ENCODE measurements at regions not wholly inside any gene's neighbourhood (a gene's known extent, or its start where the extent isn't known, plus 50 kb on each side); places are given as distances from the start of the nearest gene placed in this dataset.

DNA sequence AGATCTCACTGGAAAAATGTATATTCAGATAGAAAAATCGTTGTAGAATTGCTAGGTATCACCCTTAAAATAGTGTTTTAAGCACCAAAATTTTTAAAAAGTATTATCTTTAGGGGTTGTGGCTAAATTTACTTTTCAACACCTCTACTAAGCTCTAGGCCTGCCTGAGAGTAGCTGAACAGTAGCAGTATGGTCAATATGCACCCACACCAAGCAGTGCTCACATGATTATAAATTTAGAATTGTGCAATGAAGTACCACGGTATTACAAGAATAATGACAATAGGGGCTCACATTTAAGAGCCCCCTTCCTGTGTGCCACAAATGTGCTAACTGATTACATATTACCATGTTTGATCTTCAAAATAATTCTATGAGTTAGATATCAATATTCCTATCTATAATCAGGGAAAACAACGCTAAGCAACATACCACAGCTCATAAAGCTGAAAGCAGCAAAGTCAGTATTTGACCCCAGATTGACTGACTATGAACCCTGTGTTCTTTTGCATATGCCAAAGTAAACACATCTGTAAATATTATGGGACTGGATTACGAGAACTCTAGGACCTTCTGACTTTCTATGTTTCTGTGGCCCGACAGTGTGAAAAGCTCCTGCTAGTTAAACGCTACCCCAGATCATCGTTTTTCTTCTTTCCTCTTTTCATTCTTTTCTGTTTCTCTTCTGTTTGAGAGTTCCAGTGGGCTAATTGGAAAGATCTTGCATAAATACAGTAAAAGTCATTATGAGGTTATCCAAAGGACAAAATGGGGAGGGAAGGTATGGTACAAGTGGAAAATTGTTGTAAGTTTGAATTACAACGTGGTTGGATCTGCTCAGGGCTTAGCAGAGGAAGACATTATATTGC lies 201.1 kb upstream of the C1orf87 start:
- H3K27me3 ChIP-seq (ENCODE audit: control insufficient read depth in 4 of 4, insufficient read depth in 4 of 4, low read length in 3 of 4): no peaks in the 10 kb centered on the region

More for the DNA sequence above, 201.1 kb upstream of the C1orf87 start:
- Histone ChIP-seq H3K9ac (ENCODE audit: low read depth in 1 of 2, low read length in 2 of 2) (peak overlapping the region; percentile 53 to 91), H3K36me3 (ENCODE audit: control insufficient read depth in 4 of 4, insufficient read depth in 3 of 4, low read depth in 1 of 4, low read length in 3 of 4) (no peaks in the 10 kb centered on the region), H3K9me3 (ENCODE audit: control insufficient read depth in 4 of 4, low read length in 3 of 4) (no peaks in the 10 kb centered on the region), H3K4me1 (ENCODE audit: control insufficient read depth in 4 of 4, insufficient read depth in 4 of 4, low read length in 3 of 4) (peaks cover 5 to 33% (median 25%) of the 10 kb centered on the region in 4 donors), H3K27ac (ENCODE audit: low read depth in 1 of 2, low read length in 2 of 2) (peak overlapping the region; percentile 86 to 94), H3K4me3 (ENCODE audit: low read depth in 1 of 3, low read length in 3 of 3) (peak overlapping the region in 2 of 3 donors; percentile 18 to 39)
- no peak for DNase-seq (ENCODE audit: low spot score)
- TF ChIP-seq, protein P1, sequence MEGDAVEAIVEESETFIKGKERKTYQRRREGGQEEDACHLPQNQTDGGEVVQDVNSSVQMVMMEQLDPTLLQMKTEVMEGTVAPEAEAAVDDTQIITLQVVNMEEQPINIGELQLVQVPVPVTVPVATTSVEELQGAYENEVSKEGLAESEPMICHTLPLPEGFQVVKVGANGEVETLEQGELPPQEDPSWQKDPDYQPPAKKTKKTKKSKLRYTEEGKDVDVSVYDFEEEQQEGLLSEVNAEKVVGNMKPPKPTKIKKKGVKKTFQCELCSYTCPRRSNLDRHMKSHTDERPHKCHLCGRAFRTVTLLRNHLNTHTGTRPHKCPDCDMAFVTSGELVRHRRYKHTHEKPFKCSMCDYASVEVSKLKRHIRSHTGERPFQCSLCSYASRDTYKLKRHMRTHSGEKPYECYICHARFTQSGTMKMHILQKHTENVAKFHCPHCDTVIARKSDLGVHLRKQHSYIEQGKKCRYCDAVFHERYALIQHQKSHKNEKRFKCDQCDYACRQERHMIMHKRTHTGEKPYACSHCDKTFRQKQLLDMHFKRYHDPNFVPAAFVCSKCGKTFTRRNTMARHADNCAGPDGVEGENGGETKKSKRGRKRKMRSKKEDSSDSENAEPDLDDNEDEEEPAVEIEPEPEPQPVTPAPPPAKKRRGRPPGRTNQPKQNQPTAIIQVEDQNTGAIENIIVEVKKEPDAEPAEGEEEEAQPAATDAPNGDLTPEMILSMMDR (IDR thresholded peaks at IDR 0.05; ENCODE audit: low read depth, low read length, missing input control): no peak
- TF ChIP-seq FOXA2 (IDR thresholded peaks at IDR 0.05) (peak; percentile 95), EGR1 (IDR thresholded peaks at IDR 0.05; ENCODE audit: low read depth in 2 of 2) (peak in 1 of 2 donors; percentile 54), NR2F2 (IDR thresholded peaks at IDR 0.05) (peak; percentile 96), TAF1 (conservative IDR thresholded peaks at IDR 0.05) (peak; percentile 24), GABPA (IDR thresholded peaks at IDR 0.05 in 1 of 2, conservative IDR thresholded peaks at IDR 0.05 in 1 of 2) (no peak), RXRA (IDR thresholded peaks at IDR 0.05) (peak; percentile 97), HNF4A (conservative IDR thresholded peaks at IDR 0.05) (peak; percentile 86 to 88), HNF4G (IDR thresholded peaks at IDR 0.05) (peak; percentile 56), JUND (IDR thresholded peaks at IDR 0.05) (peak; percentile 66 to 68), YY1 (IDR thresholded peaks at IDR 0.05) (peak; percentile 71), RAD21 (IDR thresholded peaks at IDR 0.05) (peak; percentile 28 to 43), SP1 (IDR thresholded peaks at IDR 0.05) (peak; percentile 99), FOXA1 (IDR thresholded peaks at IDR 0.05) (peak; percentile 90)
- TF ChIP-seq, protein P2, sequence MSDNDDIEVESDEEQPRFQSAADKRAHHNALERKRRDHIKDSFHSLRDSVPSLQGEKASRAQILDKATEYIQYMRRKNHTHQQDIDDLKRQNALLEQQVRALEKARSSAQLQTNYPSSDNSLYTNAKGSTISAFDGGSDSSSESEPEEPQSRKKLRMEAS (IDR thresholded peaks at IDR 0.05): peak; percentile 64
- TF ChIP-seq, protein P3, sequence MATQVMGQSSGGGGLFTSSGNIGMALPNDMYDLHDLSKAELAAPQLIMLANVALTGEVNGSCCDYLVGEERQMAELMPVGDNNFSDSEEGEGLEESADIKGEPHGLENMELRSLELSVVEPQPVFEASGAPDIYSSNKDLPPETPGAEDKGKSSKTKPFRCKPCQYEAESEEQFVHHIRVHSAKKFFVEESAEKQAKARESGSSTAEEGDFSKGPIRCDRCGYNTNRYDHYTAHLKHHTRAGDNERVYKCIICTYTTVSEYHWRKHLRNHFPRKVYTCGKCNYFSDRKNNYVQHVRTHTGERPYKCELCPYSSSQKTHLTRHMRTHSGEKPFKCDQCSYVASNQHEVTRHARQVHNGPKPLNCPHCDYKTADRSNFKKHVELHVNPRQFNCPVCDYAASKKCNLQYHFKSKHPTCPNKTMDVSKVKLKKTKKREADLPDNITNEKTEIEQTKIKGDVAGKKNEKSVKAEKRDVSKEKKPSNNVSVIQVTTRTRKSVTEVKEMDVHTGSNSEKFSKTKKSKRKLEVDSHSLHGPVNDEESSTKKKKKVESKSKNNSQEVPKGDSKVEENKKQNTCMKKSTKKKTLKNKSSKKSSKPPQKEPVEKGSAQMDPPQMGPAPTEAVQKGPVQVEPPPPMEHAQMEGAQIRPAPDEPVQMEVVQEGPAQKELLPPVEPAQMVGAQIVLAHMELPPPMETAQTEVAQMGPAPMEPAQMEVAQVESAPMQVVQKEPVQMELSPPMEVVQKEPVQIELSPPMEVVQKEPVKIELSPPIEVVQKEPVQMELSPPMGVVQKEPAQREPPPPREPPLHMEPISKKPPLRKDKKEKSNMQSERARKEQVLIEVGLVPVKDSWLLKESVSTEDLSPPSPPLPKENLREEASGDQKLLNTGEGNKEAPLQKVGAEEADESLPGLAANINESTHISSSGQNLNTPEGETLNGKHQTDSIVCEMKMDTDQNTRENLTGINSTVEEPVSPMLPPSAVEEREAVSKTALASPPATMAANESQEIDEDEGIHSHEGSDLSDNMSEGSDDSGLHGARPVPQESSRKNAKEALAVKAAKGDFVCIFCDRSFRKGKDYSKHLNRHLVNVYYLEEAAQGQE (IDR thresholded peaks at IDR 0.05): peak; percentile 80
- TF ChIP-seq, protein P4, sequence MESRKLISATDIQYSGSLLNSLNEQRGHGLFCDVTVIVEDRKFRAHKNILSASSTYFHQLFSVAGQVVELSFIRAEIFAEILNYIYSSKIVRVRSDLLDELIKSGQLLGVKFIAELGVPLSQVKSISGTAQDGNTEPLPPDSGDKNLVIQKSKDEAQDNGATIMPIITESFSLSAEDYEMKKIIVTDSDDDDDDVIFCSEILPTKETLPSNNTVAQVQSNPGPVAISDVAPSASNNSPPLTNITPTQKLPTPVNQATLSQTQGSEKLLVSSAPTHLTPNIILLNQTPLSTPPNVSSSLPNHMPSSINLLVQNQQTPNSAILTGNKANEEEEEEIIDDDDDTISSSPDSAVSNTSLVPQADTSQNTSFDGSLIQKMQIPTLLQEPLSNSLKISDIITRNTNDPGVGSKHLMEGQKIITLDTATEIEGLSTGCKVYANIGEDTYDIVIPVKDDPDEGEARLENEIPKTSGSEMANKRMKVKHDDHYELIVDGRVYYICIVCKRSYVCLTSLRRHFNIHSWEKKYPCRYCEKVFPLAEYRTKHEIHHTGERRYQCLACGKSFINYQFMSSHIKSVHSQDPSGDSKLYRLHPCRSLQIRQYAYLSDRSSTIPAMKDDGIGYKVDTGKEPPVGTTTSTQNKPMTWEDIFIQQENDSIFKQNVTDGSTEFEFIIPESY (IDR thresholded peaks at IDR 0.05): peak; percentile 62
- TF ChIP-seq, protein P5, sequence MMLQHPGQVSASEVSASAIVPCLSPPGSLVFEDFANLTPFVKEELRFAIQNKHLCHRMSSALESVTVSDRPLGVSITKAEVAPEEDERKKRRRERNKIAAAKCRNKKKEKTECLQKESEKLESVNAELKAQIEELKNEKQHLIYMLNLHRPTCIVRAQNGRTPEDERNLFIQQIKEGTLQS (IDR thresholded peaks at IDR 0.05): peak; percentile 46
- 32% methylated on average over 8 of the region's 8 CpGs for WGBS
